ENCODE measurements at regions not wholly inside any gene's neighbourhood (a gene's known extent, or its start where the extent isn't known, plus 50 kb on each side); places are given as distances from the start of the nearest gene placed in this dataset.

- DNase-seq (ENCODE audit: low spot score): no peak
- in situ Hi-C loops (cut with MboI; ENCODE audit: low sequenced_read_pairs, unreplicated experiment): no loop called here
- TF ChIP-seq CTCF (IDR thresholded peaks at IDR 0.05; ENCODE audit: borderline replicate concordance, control extremely low read depth, extremely low read depth, insufficient read depth, missing control alignments): no peak
Measured at GRCh38 chrX:45524296-45524695, 323.6 kb upstream of the DIPK2B start.

GRCh38 chrX:45518552-45518951, 317.9 kb upstream of the DIPK2B start:
- in situ Hi-C loops (cut with MboI; ENCODE audit: low sequenced_read_pairs, unreplicated experiment): no loop called here
- TF ChIP-seq CTCF (IDR thresholded peaks at IDR 0.05; ENCODE audit: borderline replicate concordance, control extremely low read depth, extremely low read depth, insufficient read depth, missing control alignments): no peak
- DNase-seq (ENCODE audit: low spot score): no peak

- no peak for DNase-seq (ENCODE audit: low spot score)
- in situ Hi-C loops (cut with MboI; ENCODE audit: low sequenced_read_pairs, unreplicated experiment): no loop called here
Measured at GRCh38 chrX:45517090-45517973, 316.7 kb upstream of the DIPK2B start.

GRCh38 chrX:45515262-45516215, 314.9 kb upstream of the DIPK2B start:
- DNase-seq (ENCODE audit: low spot score): peak; percentile 13
- in situ Hi-C loops (cut with MboI; ENCODE audit: low sequenced_read_pairs, unreplicated experiment): no loop called here
- no peak for TF ChIP-seq CTCF (IDR thresholded peaks at IDR 0.05; ENCODE audit: borderline replicate concordance, control extremely low read depth, extremely low read depth, insufficient read depth, missing control alignments)

More at GRCh38 chrX:45517090-45517973, 316.7 kb upstream of the DIPK2B start:
- no peak for TF ChIP-seq CTCF (IDR thresholded peaks at IDR 0.05; ENCODE audit: borderline replicate concordance, control extremely low read depth, extremely low read depth, insufficient read depth, missing control alignments)

- TF ChIP-seq CTCF (IDR thresholded peaks at IDR 0.05; ENCODE audit: borderline replicate concordance, control extremely low read depth, extremely low read depth, insufficient read depth, missing control alignments): no peak
- no peak for DNase-seq (ENCODE audit: low spot score)
- in situ Hi-C loops (cut with MboI; ENCODE audit: low sequenced_read_pairs, unreplicated experiment): no loop called here
Measured at GRCh38 chrX:45513042-45513441, 312.4 kb upstream of the DIPK2B start.

- in situ Hi-C loops (cut with MboI; ENCODE audit: low sequenced_read_pairs, unreplicated experiment): no loop called here
- DNase-seq (ENCODE audit: low spot score): no peak
- TF ChIP-seq CTCF (IDR thresholded peaks at IDR 0.05; ENCODE audit: borderline replicate concordance, control extremely low read depth, extremely low read depth, insufficient read depth, missing control alignments): no peak
Measured at GRCh38 chrX:45508454-45508853, 307.8 kb upstream of the DIPK2B start.
